T1000 (cell line): ENCODE measurements at regions not wholly inside any gene's neighbourhood (a gene's known extent, or its start where the extent isn't known, plus 50 kb on each side); places are given as distances from the start of the nearest gene placed in this dataset.

Source experiments
- DNase-seq: peaks from one replicate; lab custom pipeline; 2025; ENCODE audit warnings: mixed read lengths; lab: John Stamatoyannopoulos, UW

DNA sequence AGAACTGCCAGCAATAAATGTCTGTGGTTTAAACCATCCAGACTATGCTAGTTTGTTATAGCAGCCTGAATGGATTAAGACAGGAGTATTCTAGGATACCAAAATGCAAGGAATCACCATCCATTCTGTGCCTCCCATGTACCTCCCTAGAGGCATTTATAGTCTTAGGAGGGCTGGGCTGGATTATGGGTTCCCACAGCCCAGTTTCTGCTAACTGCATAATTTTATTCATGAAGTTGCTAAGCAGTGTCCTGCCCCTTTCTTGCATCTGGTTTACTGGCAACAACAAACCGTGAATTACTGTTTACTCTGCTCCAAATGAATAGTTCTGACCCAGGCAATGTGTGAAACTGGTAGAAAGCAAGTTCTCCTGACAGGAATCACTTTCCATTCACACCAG is 67.1 kb upstream of the PRKX start:
- no peak for DNase-seq

DNA sequence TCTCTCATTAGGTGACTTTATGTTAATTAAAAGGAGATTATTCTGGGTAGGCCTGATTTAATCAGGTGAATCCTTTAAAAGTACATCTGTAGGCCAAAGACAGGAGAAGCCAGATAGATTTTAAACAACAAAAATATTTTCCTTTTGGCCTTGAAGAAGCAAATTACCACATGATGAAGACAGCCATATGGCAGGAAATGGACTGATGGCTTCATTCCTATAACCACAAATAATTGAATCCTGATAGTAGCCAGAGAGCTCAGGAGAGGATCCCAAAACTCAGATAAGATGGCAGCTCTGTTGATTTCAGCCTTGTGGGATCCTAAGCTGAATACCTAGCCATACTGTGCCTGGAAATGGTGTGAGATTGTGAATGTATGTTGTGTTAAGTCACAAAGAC is 66.1 kb upstream of the PRKX start:
- no peak for DNase-seq

DNA sequence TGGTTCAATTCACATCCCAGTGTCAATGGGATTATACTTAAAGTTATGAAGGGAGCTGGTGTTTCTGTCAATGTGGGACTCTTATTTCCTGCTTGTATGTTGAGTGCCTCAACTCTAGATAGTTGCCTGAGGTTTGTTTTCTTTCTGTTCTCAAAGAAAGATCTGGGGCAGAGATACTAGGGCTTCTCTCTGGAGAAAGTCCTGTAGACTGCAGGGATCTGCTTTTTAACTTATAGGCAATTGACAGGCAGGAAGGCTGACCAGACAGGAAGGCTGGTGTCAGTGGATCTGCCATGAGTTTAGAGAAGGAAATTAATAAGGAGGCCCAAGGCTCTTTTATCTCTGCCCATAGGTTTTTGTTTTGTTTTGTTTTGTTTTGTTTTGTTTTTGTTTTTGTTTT is 64.0 kb upstream of the PRKX start:
- no peak for DNase-seq

- DNase-seq: no peak
Observed at GRCh38 chrX:3771766-3772165, 58.3 kb upstream of the PRKX start.

GRCh38 chrX:3768881-3769280 is 55.4 kb upstream of the PRKX start:
- DNase-seq: no peak
